ENCODE measurements at regions not wholly inside any gene's neighbourhood (a gene's known extent, or its start where the extent isn't known, plus 50 kb on each side); places are given as distances from the start of the nearest gene placed in this dataset.

GRCh38 chr1:116273042-116273783, 99.8 kb upstream of the ATP1A1 start:
- TF ChIP-seq IRF2 (CRISPR knock-in tag; IDR thresholded peaks at IDR 0.05) (no peak), ZNF121 (CRISPR knock-in tag; conservative IDR thresholded peaks at IDR 0.05) (no peak), ZNF280B (CRISPR knock-in tag; IDR thresholded peaks at IDR 0.05) (no peak), CTCF (IDR thresholded peaks at IDR 0.05 in 2 of 3, conservative IDR thresholded peaks at IDR 0.05 in 1 of 3; ENCODE audit: insufficient read depth in 2 of 3, low read depth in 1 of 3, low read length in 3 of 3) (no peak), EZH2 (IDR thresholded peaks at IDR 0.05; ENCODE audit: borderline replicate concordance, low read depth, low read length) (no peak), ZNF785 (CRISPR knock-in tag; IDR thresholded peaks at IDR 0.05) (no peak), ATF7 (IDR thresholded peaks at IDR 0.05) (no peak), ZNF436 (CRISPR knock-in tag; IDR thresholded peaks at IDR 0.05) (no peak), HOXB6 (CRISPR knock-in tag; IDR thresholded peaks at IDR 0.05; ENCODE audit: borderline replicate concordance) (no peak), BCL6 (CRISPR knock-in tag; IDR thresholded peaks at IDR 0.05) (no peak), E2F6 (IDR thresholded peaks at IDR 0.05; ENCODE audit: borderline replicate concordance in 1 of 2, extremely low read depth in 1 of 2, insufficient read depth in 1 of 2, insufficient read length in 1 of 2, low read depth in 1 of 2, low read length in 1 of 2, poor library complexity in 1 of 2, severe bottlenecking in 1 of 2) (no peak)

Data from K562 (cell line).